Hepatocyte (in vitro differentiated cells): ENCODE measurements at regions not wholly inside any gene's neighbourhood (a gene's known extent, or its start where the extent isn't known, plus 50 kb on each side); places are given as distances from the start of the nearest gene placed in this dataset.

Experiments
- DNase-seq: peaks from one replicate; pipeline ENCODE4 v3.0.0-alpha.2; 2016; ENCODE audit warnings: low spot score
- H2AFZ ChIP-seq: fragments of 200-600 bp; sonication (generic); 2 replicates; pipeline ENCODE4 v1.6.0; 2016; ENCODE audit warnings: antibody characterized with exemption, mild to moderate bottlenecking
- H3K27ac ChIP-seq: fragments of 200-600 bp; sonication (generic); 2 replicates; pipeline ENCODE4 v1.5.1; 2016; ENCODE audit warnings: mild to moderate bottlenecking
- H3K27me3 ChIP-seq: fragments of 200-600 bp; sonication (generic); 2 replicates; pipeline ENCODE4 v1.6.1; 2016
- H3K36me3 ChIP-seq: fragments of 200-600 bp; sonication (generic); replicated peaks from 2 replicates; pipeline ENCODE4 v1.5.1; 2016; ENCODE audit warnings: low read depth; ENCODE audit not compliant: insufficient read depth
- H3K4me1 ChIP-seq: fragments of 200-600 bp; sonication (generic); 2 replicates; pipeline ENCODE4 v1.5.1; 2016; ENCODE audit warnings: mild to moderate bottlenecking, moderate library complexity; ENCODE audit not compliant: insufficient read depth
- H3K4me2 ChIP-seq: fragments of 200-600 bp; sonication (generic); 2 replicates; pipeline ENCODE4 v1.6.0; 2016
- H3K4me3 ChIP-seq: fragments of 200-600 bp; sonication (generic); 2 replicates; pipeline ENCODE4 v1.5.1; 2016; ENCODE audit warnings: mild to moderate bottlenecking
- H3K79me2 ChIP-seq: fragments of 200-600 bp; sonication (generic); 2 replicates; pipeline ENCODE4 v1.6.0; 2017; ENCODE audit warnings: mild to moderate bottlenecking
- H3K9me2 ChIP-seq: fragments of 200-600 bp; sonication (generic); replicated peaks from 2 replicates; pipeline ENCODE4 v1.6.0; 2017; ENCODE audit warnings: mild to moderate bottlenecking; ENCODE audit not compliant: insufficient read depth
- H3K9me3 ChIP-seq: fragments of 200-600 bp; sonication (generic); 2 replicates; pipeline ENCODE4 v1.5.1; 2016; ENCODE audit warnings: low read depth, mild to moderate bottlenecking
- H4K20me1 ChIP-seq: fragments of 200-600 bp; sonication (generic); 2 replicates; pipeline ENCODE4 v1.6.0; 2016; ENCODE audit warnings: mild to moderate bottlenecking; ENCODE audit not compliant: insufficient read depth, poor library complexity, severe bottlenecking
- EZH2 ChIP-seq: fragments of 200-600 bp; sonication (generic); IDR thresholded peaks from 2 replicates; pipeline ENCODE4 v1.6.1; 2016; ENCODE audit warnings: antibody characterized with exemption, mild to moderate bottlenecking, borderline replicate concordance
- EZH2phosphoT487 ChIP-seq: fragments of 200-600 bp; sonication (generic); IDR thresholded peaks from one replicate; pipeline ENCODE4 v1.6.1; 2018; ENCODE audit warnings: antibody characterized with exemption, mild to moderate bottlenecking, low read depth, moderate library complexity; ENCODE audit not compliant: unreplicated experiment, severe bottlenecking
- WGBS: methylation state at CpG from one replicate; pipeline ENCODE4 v1.1.6; 2016; ENCODE audit warnings: low lambda C conversion rate; ENCODE audit errors: missing lambda C conversion rate; 5-methylcytosine and 5-hydroxymethylcytosine counted together
- TF ChIP-seq, protein P1 (sequence below): fragments of 200-600 bp; sonication (generic); IDR thresholded peaks from 2 replicates; pipeline ENCODE4 v1.5.1; 2016; ENCODE audit warnings: antibody characterized with exemption, mild to moderate bottlenecking; ENCODE audit not compliant: poor library complexity

DNA sequence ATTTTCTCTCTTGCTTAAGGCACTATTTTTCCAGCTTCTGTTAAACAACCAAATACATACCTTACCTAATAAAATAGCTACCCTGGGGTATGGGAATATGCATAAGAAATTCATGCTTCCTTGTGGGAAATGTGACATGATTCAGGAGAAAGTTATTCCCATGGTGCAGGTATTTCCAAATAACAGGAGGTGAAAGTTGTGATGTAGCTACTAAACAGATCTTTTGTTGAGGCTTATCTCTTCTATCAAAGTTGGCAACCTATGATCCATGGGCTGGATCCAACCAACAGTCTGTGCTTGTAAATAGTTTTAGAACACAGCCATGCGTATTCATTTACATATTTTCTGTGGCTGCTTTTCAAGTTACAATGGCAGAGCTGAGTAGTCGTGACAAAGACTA lies 177.8 kb upstream of the NBEA start:
- TF ChIP-seq EZH2phosphoT487 (no peak), EZH2 (no peak)
- TF ChIP-seq, protein P1, sequence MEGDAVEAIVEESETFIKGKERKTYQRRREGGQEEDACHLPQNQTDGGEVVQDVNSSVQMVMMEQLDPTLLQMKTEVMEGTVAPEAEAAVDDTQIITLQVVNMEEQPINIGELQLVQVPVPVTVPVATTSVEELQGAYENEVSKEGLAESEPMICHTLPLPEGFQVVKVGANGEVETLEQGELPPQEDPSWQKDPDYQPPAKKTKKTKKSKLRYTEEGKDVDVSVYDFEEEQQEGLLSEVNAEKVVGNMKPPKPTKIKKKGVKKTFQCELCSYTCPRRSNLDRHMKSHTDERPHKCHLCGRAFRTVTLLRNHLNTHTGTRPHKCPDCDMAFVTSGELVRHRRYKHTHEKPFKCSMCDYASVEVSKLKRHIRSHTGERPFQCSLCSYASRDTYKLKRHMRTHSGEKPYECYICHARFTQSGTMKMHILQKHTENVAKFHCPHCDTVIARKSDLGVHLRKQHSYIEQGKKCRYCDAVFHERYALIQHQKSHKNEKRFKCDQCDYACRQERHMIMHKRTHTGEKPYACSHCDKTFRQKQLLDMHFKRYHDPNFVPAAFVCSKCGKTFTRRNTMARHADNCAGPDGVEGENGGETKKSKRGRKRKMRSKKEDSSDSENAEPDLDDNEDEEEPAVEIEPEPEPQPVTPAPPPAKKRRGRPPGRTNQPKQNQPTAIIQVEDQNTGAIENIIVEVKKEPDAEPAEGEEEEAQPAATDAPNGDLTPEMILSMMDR: no peak
- H3K9me2 ChIP-seq: no peaks in the 10 kb centered on the region
- no peaks in the 10 kb centered on the region for H4K20me1 ChIP-seq
- no peaks in the 10 kb centered on the region for H3K79me2 ChIP-seq
- H3K9me3 ChIP-seq: no peaks in the 10 kb centered on the region
- no peak overlapping the region for H3K4me2 ChIP-seq
- no peak overlapping the region for H2AFZ ChIP-seq
- DNase-seq: no peak
- H3K36me3 ChIP-seq: no peaks in the 10 kb centered on the region
- no peaks in the 10 kb centered on the region for H3K27me3 ChIP-seq
- no peak overlapping the region for H3K4me3 ChIP-seq
- WGBS: 95% methylated on average over 2 of the region's 2 CpGs
- H3K27ac ChIP-seq: no peak overlapping the region
- no peaks in the 10 kb centered on the region for H3K4me1 ChIP-seq

DNA sequence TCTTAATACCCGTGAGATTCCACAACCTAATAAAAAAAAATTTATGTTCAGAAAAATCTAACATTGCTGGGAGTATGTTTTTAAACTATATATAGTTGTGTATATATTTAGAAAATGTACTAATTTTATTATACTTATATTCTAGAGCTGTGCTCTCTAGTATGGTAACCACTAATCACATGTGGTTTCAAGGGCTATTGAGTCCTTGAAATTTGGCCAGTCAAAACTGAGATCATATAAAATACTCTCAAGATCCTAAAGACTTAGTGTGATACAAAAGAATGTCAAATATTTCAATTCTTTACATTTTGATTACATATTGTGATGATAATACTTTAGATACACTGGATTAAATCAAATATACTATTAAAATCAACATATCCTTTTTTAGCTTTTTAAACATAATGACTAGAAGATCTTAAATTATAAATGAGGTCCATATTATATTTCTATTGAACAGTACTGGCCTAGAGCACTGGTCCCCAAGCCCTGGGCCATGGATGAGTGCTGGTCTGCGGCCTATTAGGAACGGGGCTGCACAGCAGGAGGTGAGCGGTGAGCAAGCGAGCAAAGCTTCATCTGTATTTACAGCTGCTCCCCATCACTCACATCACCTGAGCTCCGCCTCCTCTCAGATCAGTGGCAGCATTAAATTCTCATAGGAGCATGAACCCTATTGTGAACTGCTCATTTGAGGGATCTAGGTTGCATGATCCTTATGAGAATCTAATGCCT lies 176.5 kb upstream of the NBEA start:
- H3K79me2 ChIP-seq: no peaks in the 10 kb centered on the region
- no peak overlapping the region for H3K4me3 ChIP-seq
- no peak for DNase-seq
- WGBS: 95% methylated on average over 6 of the region's 6 CpGs
- H3K9me2 ChIP-seq: no peaks in the 10 kb centered on the region
- H3K9me3 ChIP-seq: no peaks in the 10 kb centered on the region
- no peak overlapping the region for H3K27ac ChIP-seq
- no peak overlapping the region for H2AFZ ChIP-seq
- no peak for TF ChIP-seq EZH2phosphoT487
- TF ChIP-seq, protein P1: no peak
- TF ChIP-seq EZH2: no peak
- no peaks in the 10 kb centered on the region for H3K27me3 ChIP-seq
- H3K36me3 ChIP-seq: no peaks in the 10 kb centered on the region
- no peaks in the 10 kb centered on the region for H3K4me1 ChIP-seq
- no peak overlapping the region for H3K4me2 ChIP-seq
- no peaks in the 10 kb centered on the region for H4K20me1 ChIP-seq

DNA sequence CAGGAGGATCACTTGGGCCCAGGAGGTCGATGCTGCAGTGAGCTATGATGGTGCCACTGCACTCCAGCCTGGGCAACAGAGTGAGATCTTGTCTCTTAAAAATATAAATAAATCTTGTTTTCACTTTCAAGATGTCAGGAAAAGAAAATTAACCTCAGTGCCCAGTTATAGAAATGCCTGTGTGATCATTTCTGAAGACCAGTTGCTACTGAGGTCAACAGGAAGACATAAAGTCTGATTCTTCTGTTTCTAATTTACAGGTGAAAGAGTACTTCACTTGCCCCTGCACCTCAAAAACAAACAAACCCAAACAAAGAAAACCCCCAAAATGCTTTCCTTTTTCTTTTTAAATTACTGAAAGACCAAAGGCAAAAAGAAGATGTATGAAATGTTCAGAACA lies 174.3 kb upstream of the NBEA start:
- 89% methylated on average over 1 of the region's 1 CpG for WGBS
- Histone ChIP-seq H4K20me1 (no peaks in the 10 kb centered on the region), H2AFZ (no peak overlapping the region), H3K4me1 (peaks cover 7% of the 10 kb centered on the region), H3K27ac (no peak overlapping the region), H3K79me2 (no peaks in the 10 kb centered on the region), H3K27me3 (no peaks in the 10 kb centered on the region), H3K4me3 (no peak overlapping the region), H3K36me3 (no peaks in the 10 kb centered on the region), H3K9me3 (no peaks in the 10 kb centered on the region), H3K9me2 (no peaks in the 10 kb centered on the region), H3K4me2 (no peak overlapping the region)
- TF ChIP-seq, protein P1: no peak
- TF ChIP-seq EZH2 (no peak), EZH2phosphoT487 (no peak)
- DNase-seq: no peak
